GM19043 (cell line): ENCODE measurements at regions not wholly inside any gene's neighbourhood (a gene's known extent, or its start where the extent isn't known, plus 50 kb on each side); places are given as distances from the start of the nearest gene placed in this dataset.
"Not testable (repeated sequence)": the region's sequence is repeated elsewhere in the genome, so short reads cannot be mapped to it uniquely, and the experiment has no call there.

Source experiments
- ATAC-seq: cut with Tn5 transposase; IDR thresholded peaks from one replicate; pipeline ENCODE4 v1.9.1; 2021; ENCODE audit warnings: low read depth; ENCODE audit not compliant: unreplicated experiment

DNA sequence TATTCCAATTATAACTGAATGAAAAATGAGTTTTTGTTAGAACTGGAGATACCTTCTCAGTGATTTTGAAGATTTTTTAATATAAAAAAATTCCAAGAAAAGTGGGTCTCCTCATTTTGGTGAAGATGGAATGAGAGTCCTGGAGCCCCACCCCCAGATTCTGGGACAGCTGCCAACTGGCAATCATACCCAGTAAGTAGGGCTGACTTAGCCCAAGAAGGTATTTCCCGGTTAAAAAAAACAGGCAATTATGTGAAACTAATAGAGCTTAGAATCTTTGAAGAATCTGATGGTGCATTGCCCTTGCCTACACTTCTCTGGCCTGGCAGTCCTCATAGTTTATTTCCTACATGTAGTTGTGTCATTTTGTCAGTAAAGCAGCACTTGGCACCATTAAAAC, 52.8 kb upstream of the VWDE start:
- ATAC-seq = no peak

DNA sequence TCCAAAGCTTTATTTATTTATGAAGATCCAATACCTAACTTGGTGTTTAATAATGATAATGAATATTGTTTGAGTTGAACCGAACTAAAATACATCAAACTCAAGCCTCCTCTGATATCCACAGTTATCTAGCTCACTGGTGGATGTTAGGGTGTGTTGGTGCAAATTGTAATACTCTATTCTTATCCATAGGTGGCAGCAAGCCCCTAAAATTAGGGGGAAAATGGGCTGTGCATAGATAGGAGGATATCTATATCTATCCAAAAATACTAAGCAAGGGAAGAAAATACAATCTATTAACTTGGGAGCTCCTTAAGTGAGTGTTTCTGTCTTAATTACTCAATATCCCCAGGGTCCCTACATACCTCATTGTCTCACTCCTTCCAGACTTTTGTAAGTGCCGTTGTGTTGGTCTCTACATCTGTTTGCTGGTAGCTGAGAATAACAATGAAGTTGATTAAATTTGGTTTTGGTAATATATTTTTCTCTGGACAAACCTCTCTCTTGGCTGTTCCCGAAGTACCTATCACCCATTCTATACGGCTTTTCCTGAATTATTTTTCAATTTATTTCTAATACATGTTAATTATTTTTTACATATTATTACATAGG, 55.0 kb upstream of the VWDE start:
- ATAC-seq = peak; percentile 94

DNA sequence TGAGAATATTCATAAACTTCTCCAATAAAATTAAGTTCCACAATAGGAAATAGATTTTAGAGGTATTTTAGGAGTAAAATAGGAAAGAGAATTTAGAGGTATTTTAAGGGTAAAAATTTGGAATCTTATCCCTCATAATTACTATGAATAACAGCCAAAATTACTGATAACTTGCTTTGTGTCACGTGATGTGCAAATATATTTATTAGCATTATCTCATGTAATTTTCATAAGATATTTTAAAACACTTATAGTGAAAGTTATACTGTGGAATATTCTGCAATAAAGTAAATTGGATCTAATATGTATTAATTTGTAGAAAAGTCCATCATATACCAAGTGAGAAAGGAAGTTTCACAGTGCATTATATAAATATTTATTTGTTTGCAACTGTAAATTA, 64.2 kb upstream of the VWDE start:
- ATAC-seq = no peak

DNA sequence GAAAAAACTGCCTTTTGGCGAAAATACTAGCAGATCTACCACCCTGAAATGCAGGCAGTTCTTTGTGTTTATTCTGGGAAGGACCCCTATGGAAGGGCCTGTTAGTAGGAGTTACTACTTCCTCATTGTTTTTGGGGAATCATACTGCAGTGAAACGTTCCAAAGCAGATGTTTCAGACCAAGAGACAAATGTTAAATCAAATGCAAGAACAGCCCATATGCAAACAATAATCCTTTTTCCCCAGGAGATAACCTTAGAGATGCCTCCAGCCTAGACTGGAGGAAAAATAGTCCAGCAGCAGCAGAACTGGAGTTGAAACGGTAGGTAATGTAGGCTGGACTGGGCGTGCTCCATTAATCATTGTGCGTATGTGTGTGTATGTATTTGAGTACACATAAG, 65.9 kb upstream of the VWDE start:
- no peak for ATAC-seq

DNA sequence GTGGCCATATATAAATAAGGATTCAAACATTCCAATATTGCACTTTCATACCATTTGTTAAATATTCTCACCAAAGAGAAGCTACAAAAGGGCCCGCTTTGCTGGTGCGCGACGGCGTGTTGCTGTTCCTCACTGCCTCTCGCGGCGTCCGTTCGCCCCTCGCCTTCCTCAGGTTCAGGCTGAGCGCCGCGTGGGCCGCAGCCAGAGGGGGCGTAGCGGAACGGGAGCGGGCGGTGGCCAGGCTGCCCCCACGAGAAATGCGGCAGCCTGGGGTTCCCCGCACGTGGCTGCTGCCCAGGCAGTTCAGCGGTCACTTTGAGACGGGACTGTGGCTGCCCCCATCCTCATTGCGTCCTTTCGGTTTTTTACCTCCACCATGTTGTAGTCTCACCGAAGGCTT, 67.3 kb upstream of the VWDE start:
- ATAC-seq = no peak

DNA sequence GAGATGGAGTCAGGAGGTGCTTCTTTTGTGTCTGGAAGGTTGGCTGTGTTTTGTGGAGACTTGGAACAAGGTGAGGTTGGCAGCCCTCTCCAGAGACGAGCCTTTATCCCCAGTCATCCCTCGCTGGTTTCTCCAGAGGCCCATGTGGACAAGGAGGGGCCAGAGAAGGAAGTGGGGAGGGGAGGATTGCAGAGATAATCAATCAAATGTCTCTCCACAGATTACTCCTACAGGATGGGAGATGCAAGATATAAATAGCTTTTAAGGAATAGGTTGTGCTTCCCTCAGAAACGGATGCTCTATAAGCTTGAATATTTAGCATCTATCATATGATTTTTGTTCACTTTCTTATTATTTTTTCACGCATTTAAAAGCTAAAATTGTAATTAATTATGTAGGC, 70.4 kb upstream of the VWDE start:
- ATAC-seq = no peak

DNA sequence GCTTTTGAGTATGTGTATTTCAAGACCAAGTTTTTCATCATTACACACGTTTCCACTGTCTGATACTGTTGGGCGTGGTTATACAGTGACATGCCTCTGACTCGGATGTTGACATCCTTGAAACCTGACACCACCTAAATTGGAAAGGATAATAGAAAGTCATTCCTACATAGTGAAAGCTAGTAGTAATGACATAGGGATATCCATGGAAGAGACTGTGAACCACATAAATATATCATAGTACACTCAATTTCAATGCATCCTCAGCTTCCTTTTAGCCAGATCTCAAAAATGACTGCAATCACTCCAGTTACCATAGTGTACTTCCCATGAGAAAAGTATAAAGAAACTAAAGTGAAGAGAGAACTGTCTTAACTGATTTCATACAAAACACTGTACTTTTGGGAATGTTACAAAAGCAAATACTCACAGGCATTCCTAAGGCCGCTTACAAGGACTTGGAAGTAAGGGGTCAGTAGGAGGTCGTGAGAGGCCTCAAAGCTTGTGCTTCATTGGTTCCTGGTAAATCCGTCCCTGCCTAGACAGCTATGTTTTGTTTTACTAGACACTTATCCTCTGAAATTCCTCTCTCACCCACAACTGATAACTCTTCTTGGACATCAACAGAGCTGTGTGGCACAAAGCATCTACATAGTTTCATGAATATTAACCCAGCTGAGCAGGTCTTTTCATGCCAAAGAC, 71.8 kb upstream of the VWDE start:
- no peak for ATAC-seq

DNA sequence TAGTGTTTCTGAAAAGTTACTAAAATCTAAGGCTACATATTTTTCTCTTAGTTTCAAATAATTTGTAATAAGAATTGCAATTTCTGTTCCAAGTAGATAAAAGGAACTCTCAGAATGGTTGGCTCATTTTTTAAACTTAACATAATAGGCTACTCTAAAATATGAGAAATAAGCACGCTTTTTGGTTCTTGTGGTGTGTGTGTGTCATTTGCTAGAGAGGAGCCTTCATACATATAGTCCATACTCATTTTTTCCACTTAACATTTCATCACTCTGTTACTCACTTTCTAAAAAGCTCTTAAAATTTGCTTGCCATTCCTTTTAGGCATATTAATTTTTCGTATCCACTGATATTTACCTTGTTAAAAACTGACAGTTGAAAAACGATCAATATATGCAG, 74.0 kb upstream of the VWDE start:
- ATAC-seq = no peak

DNA sequence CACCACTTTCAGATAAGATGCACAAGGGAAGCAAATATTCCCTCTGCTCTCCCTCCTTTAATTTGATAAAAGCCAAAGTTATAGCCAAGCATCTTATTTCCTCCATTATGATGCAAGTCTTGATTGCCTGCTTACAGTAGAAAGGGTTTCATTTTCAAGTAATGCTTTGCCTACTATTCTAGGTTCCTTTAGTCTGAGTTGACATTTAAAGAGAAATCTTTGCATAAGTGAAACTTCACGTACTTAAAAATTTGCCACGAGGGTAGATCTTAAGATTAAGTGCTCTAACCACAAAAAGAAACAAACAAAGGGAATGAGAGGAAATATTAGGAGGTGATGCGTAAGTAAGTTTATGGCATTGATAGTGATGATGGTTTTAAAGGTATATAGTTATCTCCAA, 78.1 kb upstream of the VWDE start:
- peak; percentile 93 for ATAC-seq

DNA sequence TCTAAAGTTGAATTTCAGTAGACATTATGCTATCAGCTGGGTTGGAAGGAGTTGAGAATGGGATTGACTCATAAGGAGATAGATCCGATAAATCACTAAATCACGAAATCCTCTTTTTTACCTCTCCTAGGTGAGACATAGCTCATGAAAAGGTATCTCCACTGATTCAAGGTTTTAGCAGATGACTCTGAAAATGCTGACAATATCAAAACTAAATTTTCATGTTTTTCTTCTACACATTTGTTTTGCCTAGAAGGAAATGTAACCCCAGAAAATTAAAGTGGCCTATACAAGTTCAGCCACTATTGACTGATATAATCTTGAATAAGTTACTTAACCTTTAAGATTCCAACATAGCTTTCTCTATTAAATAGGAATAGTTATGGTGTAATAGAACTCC, 82.2 kb upstream of the VWDE start:
- ATAC-seq = no peak

DNA sequence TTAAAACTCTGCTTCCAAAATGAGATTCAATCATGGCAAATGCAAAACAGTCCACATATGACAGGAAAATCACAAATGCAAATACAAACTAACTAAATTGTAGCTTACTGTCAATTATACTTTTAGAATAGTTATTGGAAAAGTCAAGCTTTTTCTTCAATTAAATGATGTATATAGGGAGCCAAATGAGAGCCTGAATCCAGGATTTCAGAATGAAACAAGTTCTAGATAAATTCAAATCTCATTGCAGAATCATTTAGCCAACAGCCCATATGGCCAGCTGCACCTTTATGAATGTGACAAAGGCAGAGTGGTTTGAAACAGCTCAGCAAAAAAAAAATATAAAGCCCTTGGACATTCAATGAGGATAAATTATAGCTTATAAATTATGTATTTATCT, 82.2 kb upstream of the SCIN start:
- ATAC-seq = no peak

DNA sequence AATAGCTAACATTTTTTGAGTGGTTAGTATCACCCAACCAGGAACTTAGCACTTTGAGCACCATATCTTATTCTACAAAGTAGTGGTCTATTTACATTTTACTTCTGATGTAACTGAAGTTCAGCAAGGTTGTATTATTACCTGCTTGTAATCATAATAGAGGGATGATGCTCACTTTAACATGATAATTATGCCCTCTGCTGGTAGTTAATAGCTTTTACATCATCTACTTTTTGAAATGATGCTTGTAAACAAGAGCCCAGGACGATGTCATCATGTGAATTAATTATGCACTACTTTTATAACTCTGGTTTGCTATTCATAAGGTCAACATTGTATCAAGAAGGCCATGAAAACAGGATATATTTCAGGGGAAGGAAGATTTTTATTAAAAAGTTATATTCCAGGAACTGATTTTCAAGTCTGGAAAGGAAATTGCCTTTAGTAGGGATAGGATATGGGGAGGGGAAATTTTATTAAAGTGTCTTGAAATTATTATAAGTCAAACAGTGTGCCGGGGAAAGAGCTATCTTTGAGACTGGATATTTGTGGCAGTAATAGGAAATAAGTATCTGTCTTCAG, 80.3 kb upstream of the SCIN start:
- ATAC-seq = peak; percentile 78

DNA sequence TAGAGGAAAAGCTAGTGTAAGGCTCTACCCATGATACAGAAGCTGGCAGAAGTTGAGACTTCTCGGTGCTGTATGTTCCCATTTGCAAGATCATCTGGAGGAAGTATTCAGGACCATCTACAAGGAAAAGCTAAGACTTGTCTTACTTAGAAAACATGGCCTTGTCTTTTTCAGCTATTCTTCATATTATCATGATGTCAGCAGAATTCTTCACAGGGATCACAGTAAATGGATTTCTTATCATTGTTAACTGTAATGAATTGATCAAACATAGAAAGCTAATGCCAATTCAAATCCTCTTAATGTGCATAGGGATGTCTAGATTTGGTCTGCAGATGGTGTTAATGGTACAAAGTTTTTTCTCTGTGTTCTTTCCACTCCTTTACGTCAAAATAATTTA, 79.6 kb upstream of the SCIN start:
- ATAC-seq = no peak

DNA sequence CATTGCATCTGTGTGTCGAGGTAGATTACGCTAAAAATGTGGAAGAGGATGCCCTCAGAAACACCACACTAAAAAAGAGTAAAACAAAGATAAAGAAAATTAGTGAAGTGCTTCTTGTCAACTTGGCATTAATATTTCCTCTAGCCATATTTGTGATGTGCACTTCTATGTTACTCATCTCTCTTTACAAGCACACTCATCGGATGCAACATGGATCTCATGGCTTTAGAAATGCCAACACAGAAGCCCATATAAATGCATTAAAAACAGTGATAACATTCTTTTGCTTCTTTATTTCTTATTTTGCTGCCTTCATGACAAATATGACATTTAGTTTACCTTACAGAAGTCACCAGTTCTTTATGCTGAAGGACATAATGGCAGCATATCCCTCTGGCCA, 79.0 kb upstream of the SCIN start:
- no peak for ATAC-seq

DNA sequence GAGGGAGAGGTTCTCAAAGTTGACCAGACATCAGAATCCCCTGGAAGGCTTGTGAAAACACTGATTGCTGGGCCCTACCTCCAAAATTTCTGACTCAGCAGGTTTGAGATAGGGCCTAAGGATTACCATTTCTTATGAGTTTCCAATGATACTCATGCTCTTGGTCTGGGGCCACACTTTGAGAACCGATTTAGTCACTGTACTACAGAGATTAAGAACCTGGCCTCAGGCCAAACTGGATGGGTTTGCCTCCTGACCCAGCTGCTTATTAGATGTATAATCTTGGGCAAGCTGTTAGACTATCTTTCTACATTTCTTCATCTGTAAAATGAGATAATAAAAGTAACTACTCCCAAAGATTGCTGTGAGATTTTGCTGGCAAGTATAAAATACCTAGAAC, 77.1 kb upstream of the SCIN start:
- no peak for ATAC-seq

DNA sequence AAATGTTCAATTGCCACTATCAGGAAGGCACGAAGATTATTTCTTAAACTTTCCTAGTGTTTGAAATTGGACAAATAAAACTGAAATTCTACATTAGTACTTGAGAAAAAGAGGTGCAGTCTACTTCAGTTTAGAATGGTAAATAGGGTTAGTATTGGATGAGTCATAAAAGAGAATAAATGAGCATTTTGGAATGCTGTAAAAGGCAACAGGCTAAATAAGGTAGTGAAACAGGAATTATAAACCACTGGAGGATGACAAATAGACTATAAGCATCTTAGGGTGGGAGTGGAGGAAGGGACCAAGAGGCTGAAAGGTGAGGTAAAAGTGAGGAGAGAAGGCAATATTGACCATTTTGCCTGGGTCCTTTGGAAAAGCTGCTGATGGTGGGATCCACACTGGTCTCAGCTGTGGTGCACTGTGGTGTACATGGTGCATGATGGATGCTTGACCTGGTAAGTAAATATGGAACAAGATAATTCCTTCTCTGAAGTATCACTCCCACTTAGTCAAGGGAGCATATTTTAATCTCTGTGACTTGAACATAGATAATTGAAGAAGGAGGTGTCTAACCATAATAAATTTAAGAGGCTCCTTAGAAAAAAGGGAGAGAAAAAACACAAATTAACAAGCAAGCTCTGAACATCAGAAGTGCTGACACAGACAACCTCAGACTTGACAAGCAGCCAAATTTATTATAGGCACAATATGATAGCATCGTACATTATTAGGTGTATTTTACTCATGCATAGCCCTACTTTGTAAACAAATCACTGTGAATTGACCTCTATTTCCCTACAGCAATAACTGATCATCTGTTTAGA, 76.4 kb upstream of the SCIN start:
- ATAC-seq = no peak

DNA sequence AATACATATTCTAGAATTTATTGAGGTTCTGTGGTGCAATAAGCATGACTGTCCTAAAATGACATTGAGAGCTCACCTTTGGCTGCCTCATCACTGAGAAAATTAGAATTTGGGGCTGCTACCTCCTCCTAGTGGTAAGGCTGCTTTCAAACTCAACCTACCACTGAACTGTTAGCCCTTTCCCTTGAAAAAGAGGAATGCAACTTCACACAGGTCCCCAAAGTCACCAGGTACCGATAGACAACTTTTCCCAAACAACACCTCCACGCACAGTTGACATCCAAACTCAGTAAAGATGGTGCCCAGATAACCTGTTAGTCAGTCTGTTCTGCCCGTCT, 75.9 kb upstream of the SCIN start:
- no peak for ATAC-seq

DNA sequence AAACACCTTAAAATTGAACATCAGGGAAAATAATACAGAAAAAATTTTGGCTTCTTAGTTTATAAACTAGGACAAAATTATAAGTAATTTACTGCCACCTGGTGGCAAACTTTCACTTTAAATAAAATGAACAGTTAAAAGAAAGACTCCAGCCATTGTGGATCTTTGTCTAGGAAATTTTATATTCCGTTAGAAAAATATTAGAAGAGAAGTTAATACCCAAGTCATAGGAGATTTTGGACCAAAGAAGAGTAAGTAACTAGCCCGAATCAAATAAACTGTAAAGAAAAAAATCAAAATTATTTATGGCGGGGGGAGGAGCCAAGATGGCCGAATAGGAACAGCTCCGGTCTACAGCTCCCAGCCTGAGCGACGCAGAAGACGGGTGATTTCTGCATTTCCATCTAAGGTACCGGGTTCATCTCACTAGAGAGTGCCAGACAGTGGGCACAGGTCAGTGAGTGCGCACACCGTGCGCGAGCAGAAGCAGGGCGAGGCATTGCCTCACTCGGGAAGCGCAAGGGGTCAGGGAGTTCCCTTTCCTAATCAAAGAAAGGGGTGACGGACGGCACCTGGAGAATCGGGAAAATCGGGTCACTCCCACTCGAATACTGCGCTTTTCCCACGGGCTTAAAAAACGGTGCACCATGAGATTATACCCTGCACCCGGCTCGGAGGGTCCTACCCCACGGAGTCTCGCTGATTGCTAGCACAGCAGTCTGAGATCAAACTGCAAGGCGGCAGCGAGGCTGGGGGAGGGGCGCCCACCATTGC, 73.4 kb upstream of the SCIN start:
- not testable (repeated sequence) for ATAC-seq

DNA sequence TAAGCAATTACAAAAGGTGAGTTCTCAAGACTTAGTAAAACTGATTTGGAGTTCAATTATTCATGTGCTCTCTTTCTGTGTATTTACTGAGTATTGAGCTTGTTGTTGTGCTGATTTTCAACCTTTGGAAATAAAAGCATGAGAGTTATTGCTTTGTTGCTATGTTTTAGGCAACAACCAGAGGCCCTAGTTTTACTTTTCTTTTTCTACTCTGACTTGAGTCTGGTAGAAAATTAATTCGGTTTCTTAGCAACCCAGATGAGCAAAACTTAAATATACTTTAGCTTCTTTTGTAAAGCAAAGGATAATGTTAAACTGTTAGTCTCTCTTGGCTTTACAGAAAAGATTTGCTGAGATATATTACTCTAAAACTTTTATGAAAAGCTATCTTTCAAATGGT, 66.4 kb upstream of the SCIN start:
- no peak for ATAC-seq

DNA sequence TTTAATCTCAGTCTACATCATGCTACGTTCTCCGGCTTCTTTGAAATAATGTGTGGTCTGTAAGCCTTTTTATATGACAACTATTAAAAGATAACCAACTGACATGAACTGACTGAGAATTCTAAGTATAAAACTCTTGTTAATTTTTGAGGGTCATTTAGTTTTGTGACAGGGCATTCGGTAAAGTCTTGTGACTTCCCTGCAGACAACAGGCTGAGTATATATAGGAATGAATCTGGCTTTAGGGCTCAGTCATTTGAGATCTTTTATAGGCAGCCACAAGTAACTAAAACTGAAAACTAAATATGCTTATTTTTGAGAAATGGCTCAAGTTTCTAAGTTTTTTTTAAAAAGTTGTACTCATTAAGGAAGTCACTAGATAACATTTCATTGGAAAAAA, 62.5 kb upstream of the SCIN start:
- no peak for ATAC-seq

DNA sequence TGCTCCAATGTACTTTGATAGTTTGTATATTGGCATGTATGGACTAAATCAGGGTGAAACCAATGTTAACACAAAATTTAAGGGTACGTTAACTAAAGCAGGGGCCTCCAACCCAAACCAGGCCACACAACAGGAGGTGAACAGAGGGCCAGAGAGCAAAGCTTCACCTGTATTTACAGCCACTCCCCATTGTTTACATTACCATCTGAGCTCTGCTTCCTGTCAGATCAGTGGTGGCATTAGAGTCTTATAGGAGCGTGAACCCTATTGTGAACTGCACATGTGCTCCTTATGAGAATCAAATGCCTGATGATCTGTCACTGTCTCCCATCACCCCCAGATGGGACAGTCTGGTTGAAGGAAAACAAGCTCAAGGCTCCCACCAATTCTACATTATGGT, 62.0 kb upstream of the SCIN start:
- ATAC-seq = no peak
